ENCODE measurements at regions not wholly inside any gene's neighbourhood (a gene's known extent, or its start where the extent isn't known, plus 50 kb on each side); places are given as distances from the start of the nearest gene placed in this dataset.

DNA sequence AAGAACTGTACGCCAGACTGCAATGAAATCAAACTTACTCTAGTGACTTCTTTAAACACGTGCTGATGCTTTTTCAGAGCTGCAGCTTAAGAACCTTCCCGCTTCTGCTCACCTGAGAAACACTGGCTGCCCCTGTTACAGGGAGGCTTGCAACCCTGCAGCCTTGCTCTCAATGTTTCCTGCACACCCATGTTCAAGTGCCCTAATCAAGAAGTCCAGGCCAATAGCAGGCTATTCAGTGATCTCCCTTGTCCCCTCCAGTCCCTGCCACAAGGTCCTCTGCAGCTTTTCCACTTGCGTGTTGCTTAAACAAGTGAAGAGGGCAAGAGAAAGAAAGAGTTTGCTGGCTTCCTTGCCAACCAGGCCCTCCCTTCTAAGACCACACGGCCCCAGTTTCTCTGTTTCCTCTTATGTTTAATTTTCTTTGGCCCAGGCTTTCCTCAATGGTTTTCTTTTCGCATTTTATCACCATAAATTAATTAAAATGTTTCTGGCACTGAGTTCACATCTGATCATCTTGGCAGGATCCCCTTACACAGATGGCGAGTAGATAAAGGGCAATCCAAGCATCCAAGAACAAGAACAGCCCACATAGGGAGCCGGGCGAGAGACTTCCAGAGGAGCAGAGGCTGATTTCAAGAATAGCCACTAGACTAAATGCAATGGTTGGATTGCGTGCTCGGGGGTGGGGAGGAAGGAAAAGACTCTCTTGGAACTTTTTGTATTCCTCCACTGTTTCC, 82.3 kb upstream of the CDKN3 start:
- no peak overlapping the region for H2AK9ac ChIP-seq (replicated peaks; ENCODE audit: low read depth, low read length, poor library complexity)
- H4K20me1 ChIP-seq (ENCODE audit: insufficient read depth, low read length), result no peaks in the 10 kb centered on the region
- WGBS, 2 experiments (ENCODE audit: extremely low coverage in 2 of 2, insufficient read length in 1 of 2), result 80% methylated on average over 1 of the region's 11 CpGs; no CpG with 5 or more reads in 1 of the 2 experiments
- H2AFZ ChIP-seq (replicated peaks; ENCODE audit: low read length, poor library complexity), result peak overlapping the region; percentile 9
- in situ Hi-C loops (cut with MboI; ENCODE audit: low sequenced_read_pairs) (no loop called here), dilution Hi-C loops (cut with HindIII; ENCODE audit: low sequenced_read_pairs, unreplicated experiment) (no loop called here), intact Hi-C loops (cut with micrococcal nuclease) (no loop called here)
- BruUV-seq (replicated peaks), result no TSS peak
- H3K79me1 ChIP-seq (ENCODE audit: low read depth in 1 of 2, low read length in 2 of 2), result no peaks in the 10 kb centered on the region
- no peak overlapping the region for H3K23ac ChIP-seq (ENCODE audit: low read depth, low read length)
- no peak overlapping the region for H3K18ac ChIP-seq (ENCODE audit: low read depth, low read length)
- no peak for ATAC-seq (ENCODE audit: low read depth)
- ChIA-PET POLR2A (ENCODE audit: unreplicated experiment) (no interaction called here), CTCF (no interaction called here)
- no peak for DNase-seq
- H3K4me3 ChIP-seq (ENCODE audit: insufficient read depth, low read depth, low read length), result no peak overlapping the region
- H2BK15ac ChIP-seq (ENCODE audit: low read depth, low read length), result no peak overlapping the region
- no peak overlapping the region for H2BK120ac ChIP-seq (ENCODE audit: low read depth, low read length)
- H2BK20ac ChIP-seq (ENCODE audit: low read depth, low read length), result no peak overlapping the region
- TF ChIP-seq RFX5 (IDR thresholded peaks at IDR 0.05; ENCODE audit: low read depth, low read length) (no peak), NFE2L2 (IDR thresholded peaks at IDR 0.05; ENCODE audit: low read depth, low read length) (no peak), MAZ (IDR thresholded peaks at IDR 0.05; ENCODE audit: borderline replicate concordance, low read depth, low read length) (no peak), RCOR1 (IDR thresholded peaks at IDR 0.05; ENCODE audit: insufficient replicate concordance, low read length) (no peak), SMC3 (IDR thresholded peaks at IDR 0.05; ENCODE audit: low read depth, low read length) (no peak), MXI1 (IDR thresholded peaks at IDR 0.05; ENCODE audit: borderline replicate concordance, low read depth, low read length) (no peak)
- TF ChIP-seq, protein P1, sequence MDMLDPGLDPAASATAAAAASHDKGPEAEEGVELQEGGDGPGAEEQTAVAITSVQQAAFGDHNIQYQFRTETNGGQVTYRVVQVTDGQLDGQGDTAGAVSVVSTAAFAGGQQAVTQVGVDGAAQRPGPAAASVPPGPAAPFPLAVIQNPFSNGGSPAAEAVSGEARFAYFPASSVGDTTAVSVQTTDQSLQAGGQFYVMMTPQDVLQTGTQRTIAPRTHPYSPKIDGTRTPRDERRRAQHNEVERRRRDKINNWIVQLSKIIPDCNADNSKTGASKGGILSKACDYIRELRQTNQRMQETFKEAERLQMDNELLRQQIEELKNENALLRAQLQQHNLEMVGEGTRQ (IDR thresholded peaks at IDR 0.05; ENCODE audit: low read depth, low read length), result no peak
- TF ChIP-seq, protein P2, sequence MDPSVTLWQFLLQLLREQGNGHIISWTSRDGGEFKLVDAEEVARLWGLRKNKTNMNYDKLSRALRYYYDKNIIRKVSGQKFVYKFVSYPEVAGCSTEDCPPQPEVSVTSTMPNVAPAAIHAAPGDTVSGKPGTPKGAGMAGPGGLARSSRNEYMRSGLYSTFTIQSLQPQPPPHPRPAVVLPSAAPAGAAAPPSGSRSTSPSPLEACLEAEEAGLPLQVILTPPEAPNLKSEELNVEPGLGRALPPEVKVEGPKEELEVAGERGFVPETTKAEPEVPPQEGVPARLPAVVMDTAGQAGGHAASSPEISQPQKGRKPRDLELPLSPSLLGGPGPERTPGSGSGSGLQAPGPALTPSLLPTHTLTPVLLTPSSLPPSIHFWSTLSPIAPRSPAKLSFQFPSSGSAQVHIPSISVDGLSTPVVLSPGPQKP (IDR thresholded peaks at IDR 0.05; ENCODE audit: borderline replicate concordance, low read depth, low read length), result no peak
- H3K56ac ChIP-seq (ENCODE audit: extremely low read depth, insufficient read depth, low read length), result no peak overlapping the region
- H4K8ac ChIP-seq (ENCODE audit: low read depth in 2 of 2, low read length in 2 of 2), result no peak overlapping the region
- no peak overlapping the region for H2BK5ac ChIP-seq (ENCODE audit: low read depth, low read length, poor library complexity, severe bottlenecking)
- H3K4me2 ChIP-seq (ENCODE audit: low read depth, low read length), result no peak overlapping the region
- no peaks in the 10 kb centered on the region for H3K9me3 ChIP-seq (ENCODE audit: control insufficient read depth, insufficient read depth, low read length)
- H3K27me3 ChIP-seq (ENCODE audit: control insufficient read depth, insufficient read depth, low read length), result peaks cover 8% of the 10 kb centered on the region
- no peak overlapping the region for H3K9ac ChIP-seq (ENCODE audit: low read depth, low read length)
- H3K4ac ChIP-seq (ENCODE audit: low read depth, low read length), result no peak overlapping the region
- H3K9me1 ChIP-seq (ENCODE audit: insufficient read depth, low read length), result no peaks in the 10 kb centered on the region; the same call in 1 of the 2 replicates
- H3K4me1 ChIP-seq (ENCODE audit: control insufficient read depth, insufficient read depth, low read length), result peaks cover 2% of the 10 kb centered on the region; the same call in 1 of the 2 replicates
- no peak overlapping the region for H2AK5ac ChIP-seq (ENCODE audit: low read depth, low read length)
- H4K91ac ChIP-seq (ENCODE audit: insufficient read depth, low read depth, low read length), result no peak overlapping the region
- no peaks in the 10 kb centered on the region for H3K36me3 ChIP-seq (ENCODE audit: control insufficient read depth, insufficient read depth, low read length)
- no peak overlapping the region for H4K5ac ChIP-seq (ENCODE audit: low read depth, low read length)
- H3K27ac ChIP-seq (ENCODE audit: insufficient read depth, low read length), result no peak overlapping the region
- no peak overlapping the region for H3K14ac ChIP-seq (replicated peaks; ENCODE audit: low read depth, low read length)
